ENCODE measurements at regions not wholly inside any gene's neighbourhood (a gene's known extent, or its start where the extent isn't known, plus 50 kb on each side); places are given as distances from the start of the nearest gene placed in this dataset.

DNA sequence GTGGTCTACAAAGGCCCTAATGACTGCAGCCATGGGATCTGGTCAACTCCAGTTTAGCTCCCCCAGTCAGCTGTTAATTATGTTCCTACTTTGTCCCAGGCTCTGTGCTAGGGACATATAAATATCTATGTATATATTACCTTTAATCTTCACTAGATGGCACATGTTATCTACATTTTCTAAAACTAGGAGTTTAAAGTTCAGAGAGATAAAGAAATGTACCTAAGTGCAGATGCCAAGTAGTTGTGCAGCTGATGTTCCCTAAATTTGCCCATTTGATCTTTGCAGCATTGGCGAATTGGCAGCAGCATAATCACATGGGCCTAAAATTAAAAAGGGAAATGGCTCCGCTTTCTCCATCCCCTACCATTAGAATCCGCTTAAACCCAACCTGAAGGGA, 541.1 kb downstream of the MED13L start:
- no peaks in the 10 kb centered on the region for H3K36me3 ChIP-seq
- TF ChIP-seq POLR2A (IDR thresholded peaks at IDR 0.05), result no peak
- TF ChIP-seq, protein P1, sequence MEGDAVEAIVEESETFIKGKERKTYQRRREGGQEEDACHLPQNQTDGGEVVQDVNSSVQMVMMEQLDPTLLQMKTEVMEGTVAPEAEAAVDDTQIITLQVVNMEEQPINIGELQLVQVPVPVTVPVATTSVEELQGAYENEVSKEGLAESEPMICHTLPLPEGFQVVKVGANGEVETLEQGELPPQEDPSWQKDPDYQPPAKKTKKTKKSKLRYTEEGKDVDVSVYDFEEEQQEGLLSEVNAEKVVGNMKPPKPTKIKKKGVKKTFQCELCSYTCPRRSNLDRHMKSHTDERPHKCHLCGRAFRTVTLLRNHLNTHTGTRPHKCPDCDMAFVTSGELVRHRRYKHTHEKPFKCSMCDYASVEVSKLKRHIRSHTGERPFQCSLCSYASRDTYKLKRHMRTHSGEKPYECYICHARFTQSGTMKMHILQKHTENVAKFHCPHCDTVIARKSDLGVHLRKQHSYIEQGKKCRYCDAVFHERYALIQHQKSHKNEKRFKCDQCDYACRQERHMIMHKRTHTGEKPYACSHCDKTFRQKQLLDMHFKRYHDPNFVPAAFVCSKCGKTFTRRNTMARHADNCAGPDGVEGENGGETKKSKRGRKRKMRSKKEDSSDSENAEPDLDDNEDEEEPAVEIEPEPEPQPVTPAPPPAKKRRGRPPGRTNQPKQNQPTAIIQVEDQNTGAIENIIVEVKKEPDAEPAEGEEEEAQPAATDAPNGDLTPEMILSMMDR (IDR thresholded peaks at IDR 0.05 in 4 of 5, conservative IDR thresholded peaks at IDR 0.05 in 1 of 5), result no peak
- intact Hi-C loops (cut with DNase I; ENCODE audit: low total_unique reads) (no loop called here), in situ Hi-C loops (cut with MboI; ENCODE audit: low sequenced_read_pairs in 4 of 4) (no loop called here)
- peaks cover 0 to 3% (median 0%) of the 10 kb centered on the region in 3 donors for H3K27me3 ChIP-seq
- DNase-seq (no peak), ATAC-seq (no peak)
- H3K4me1 ChIP-seq, result no peaks in the 10 kb centered on the region
- H3K27ac ChIP-seq, result no peak overlapping the region
- no peak overlapping the region for H3K4me3 ChIP-seq
- no peaks in the 10 kb centered on the region for H3K9me3 ChIP-seq

DNA sequence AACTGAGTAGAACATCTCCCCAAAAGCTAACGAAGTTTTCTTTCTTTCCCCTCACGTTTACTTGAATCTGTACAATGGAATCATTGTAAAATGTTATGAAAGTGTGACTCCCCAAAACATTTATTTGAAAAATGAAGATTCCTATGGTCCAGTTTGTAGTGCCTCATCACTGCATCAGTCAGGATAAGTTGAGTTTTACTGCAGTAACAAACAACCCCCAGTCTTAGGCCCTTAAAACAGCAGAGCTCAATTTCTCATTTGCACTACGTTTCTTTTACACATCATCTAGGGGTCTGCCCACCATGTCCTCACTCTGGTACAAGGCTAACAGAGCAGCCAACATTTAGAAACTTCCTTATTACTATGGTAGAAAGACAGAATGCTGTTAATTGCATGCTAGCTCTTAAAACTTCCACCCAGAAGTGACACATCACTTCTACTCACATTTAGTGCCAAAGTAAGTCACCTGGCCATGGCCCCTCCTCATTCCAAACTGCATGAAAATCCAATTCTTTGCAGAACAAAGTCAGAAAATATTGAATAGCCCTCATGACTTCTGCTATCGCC, 546.4 kb downstream of the MED13L start:
- no peaks in the 10 kb centered on the region for H3K4me1 ChIP-seq
- no peak for ATAC-seq
- no peak for DNase-seq
- no peak overlapping the region for H3K4me3 ChIP-seq
- H3K9me3 ChIP-seq, result no peaks in the 10 kb centered on the region
- no peak overlapping the region for H3K27ac ChIP-seq
- in situ Hi-C loops (cut with MboI; ENCODE audit: low sequenced_read_pairs in 4 of 4) (no loop called here), intact Hi-C loops (cut with DNase I; ENCODE audit: low total_unique reads) (no loop called here)
- H3K36me3 ChIP-seq, result no peaks in the 10 kb centered on the region
- no peaks in the 10 kb centered on the region for H3K27me3 ChIP-seq
- no peak for TF ChIP-seq POLR2A (IDR thresholded peaks at IDR 0.05)
- TF ChIP-seq, protein P1 (IDR thresholded peaks at IDR 0.05 in 4 of 5, conservative IDR thresholded peaks at IDR 0.05 in 1 of 5), result no peak

DNA sequence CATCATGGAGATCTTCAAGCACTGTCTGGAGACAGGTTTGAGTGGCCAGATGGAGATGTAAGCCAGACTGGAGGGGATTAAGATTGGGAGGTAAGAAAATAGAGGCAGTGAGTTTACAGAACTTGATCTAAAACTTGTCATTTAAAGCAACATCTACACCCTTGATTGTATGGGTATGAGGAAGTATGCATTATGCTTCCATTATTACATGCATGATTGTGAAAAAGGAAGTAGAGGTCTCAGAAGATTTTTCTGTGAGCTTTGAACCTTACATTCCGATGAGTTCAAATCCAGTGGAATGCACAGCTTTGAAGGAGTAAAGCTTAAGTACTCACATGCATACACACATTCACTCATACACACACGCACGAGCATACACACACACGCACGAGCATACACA, 550.8 kb downstream of the MED13L start:
- TF ChIP-seq, protein P1 (IDR thresholded peaks at IDR 0.05 in 4 of 5, conservative IDR thresholded peaks at IDR 0.05 in 1 of 5), result no peak
- no peak for TF ChIP-seq POLR2A (IDR thresholded peaks at IDR 0.05)
- no peaks in the 10 kb centered on the region for H3K36me3 ChIP-seq
- ATAC-seq, result no peak
- no peak for DNase-seq
- H3K9me3 ChIP-seq, result no peaks in the 10 kb centered on the region
- in situ Hi-C loops (cut with MboI; ENCODE audit: low sequenced_read_pairs in 4 of 4) (no loop called here), intact Hi-C loops (cut with DNase I; ENCODE audit: low total_unique reads) (no loop called here)
- H3K27ac ChIP-seq, result no peak overlapping the region
- H3K4me3 ChIP-seq, result no peak overlapping the region
- no peaks in the 10 kb centered on the region for H3K27me3 ChIP-seq
- H3K4me1 ChIP-seq, result no peaks in the 10 kb centered on the region

DNA sequence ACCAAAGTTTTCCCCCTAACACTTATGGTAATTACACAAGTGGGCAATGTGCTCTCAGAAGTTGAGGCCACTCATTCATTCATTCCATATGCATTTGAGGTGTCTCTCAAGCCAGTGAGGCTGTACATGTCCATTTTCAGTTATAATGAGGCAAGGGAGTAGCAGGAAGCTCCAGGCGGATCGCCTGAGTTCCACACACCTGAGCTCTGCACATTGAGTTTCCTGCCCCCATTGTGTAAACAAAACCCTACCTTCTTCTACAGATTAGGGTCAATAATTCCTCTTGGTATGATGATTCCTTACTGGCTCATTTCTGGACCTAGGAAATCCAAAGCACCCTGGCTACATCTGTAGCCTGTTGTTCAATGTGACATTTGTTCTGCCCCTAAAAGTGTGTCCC, 555.3 kb downstream of the MED13L start:
- Histone ChIP-seq H3K27me3 (no peaks in the 10 kb centered on the region), H3K36me3 (no peaks in the 10 kb centered on the region), H3K4me1 (no peaks in the 10 kb centered on the region), H3K9me3 (no peaks in the 10 kb centered on the region), H3K27ac (no peak overlapping the region), H3K4me3 (no peak overlapping the region)
- ATAC-seq, result no peak
- DNase-seq, result no peak
- in situ Hi-C loops (cut with MboI; ENCODE audit: low sequenced_read_pairs in 4 of 4) (no loop called here), intact Hi-C loops (cut with DNase I; ENCODE audit: low total_unique reads) (no loop called here)
- no peak for TF ChIP-seq POLR2A (IDR thresholded peaks at IDR 0.05)
- TF ChIP-seq, protein P1 (IDR thresholded peaks at IDR 0.05 in 4 of 5, conservative IDR thresholded peaks at IDR 0.05 in 1 of 5), result no peak

DNA sequence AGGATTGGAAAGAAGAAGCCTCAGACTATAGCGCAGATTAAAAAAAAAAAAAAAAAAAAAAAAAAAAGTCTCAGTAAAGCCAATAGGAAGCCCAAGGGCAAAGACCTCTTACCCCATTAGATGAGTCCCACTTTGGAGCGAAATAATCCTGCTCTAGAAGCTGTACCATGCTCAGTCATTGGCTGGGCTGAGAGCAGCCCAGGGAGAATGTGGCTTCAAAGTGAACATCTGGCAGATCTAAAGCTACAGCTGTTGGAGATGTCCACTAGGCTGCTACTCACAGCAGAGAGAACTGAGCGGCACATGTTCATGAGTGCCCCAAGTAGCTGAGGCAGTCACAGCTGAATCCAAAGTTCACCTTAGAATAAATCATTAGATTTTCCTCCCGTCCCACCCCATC, 560.9 kb downstream of the MED13L start:
- no peaks in the 10 kb centered on the region for H3K36me3 ChIP-seq
- H3K4me3 ChIP-seq, result no peak overlapping the region
- ATAC-seq (no peak), DNase-seq (no peak)
- intact Hi-C loops (cut with DNase I; ENCODE audit: low total_unique reads) (no loop called here), in situ Hi-C loops (cut with MboI; ENCODE audit: low sequenced_read_pairs in 4 of 4) (no loop called here)
- H3K27ac ChIP-seq, result no peak overlapping the region
- H3K27me3 ChIP-seq, result peaks cover 0 to 2% (median 0%) of the 10 kb centered on the region in 3 donors
- no peaks in the 10 kb centered on the region for H3K4me1 ChIP-seq
- H3K9me3 ChIP-seq, result no peaks in the 10 kb centered on the region
- TF ChIP-seq, protein P1 (IDR thresholded peaks at IDR 0.05 in 4 of 5, conservative IDR thresholded peaks at IDR 0.05 in 1 of 5), result no peak
- TF ChIP-seq POLR2A (IDR thresholded peaks at IDR 0.05), result no peak

Measured in gastrocnemius medialis (tissue), 4 donors.